ENCODE measurements at regions not wholly inside any gene's neighbourhood (a gene's known extent, or its start where the extent isn't known, plus 50 kb on each side); places are given as distances from the start of the nearest gene placed in this dataset.

DNA sequence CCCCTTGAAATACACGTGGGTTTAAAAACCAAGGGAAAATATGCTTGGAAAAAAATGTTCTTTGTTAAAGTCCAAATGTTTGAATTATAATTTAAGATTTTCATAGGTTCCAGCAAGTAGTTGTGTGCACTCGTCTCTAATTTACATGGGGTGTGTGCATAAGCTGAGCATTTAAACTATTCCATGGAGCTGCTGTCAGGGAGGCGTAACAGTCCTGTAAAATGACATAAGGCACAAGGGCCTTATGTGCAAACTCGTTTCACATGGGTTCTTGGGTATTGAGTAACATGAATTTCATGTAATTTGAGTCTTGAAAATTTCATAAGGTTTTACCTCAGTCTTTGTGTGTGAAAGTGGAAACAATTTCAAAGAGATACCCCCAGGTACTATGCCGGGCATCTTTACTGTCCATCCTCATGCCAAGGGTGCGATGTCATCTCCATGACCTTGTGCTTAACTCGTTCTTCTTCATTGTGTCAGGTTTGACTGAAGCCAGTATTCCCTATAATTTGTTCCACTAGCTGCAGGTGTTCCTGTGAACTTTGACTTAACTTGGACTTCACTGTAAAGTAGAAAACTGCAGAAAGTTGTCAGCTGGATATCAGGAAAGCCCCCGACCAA lies 359.3 kb downstream of the SH3GL2 start:
- TF ChIP-seq, protein P1, sequence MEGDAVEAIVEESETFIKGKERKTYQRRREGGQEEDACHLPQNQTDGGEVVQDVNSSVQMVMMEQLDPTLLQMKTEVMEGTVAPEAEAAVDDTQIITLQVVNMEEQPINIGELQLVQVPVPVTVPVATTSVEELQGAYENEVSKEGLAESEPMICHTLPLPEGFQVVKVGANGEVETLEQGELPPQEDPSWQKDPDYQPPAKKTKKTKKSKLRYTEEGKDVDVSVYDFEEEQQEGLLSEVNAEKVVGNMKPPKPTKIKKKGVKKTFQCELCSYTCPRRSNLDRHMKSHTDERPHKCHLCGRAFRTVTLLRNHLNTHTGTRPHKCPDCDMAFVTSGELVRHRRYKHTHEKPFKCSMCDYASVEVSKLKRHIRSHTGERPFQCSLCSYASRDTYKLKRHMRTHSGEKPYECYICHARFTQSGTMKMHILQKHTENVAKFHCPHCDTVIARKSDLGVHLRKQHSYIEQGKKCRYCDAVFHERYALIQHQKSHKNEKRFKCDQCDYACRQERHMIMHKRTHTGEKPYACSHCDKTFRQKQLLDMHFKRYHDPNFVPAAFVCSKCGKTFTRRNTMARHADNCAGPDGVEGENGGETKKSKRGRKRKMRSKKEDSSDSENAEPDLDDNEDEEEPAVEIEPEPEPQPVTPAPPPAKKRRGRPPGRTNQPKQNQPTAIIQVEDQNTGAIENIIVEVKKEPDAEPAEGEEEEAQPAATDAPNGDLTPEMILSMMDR (IDR thresholded peaks at IDR 0.05), result no peak
- no peak for TF ChIP-seq POLR2AphosphoS5 (IDR thresholded peaks at IDR 0.05)

All from prostate gland (tissue), 2 donors.